Heart left ventricle (tissue), 16 donors: ENCODE measurements at regions not wholly inside any gene's neighbourhood (a gene's known extent, or its start where the extent isn't known, plus 50 kb on each side); places are given as distances from the start of the nearest gene placed in this dataset.

Experiments
- ATAC-seq, 4 donors: fragments of 200-7000 bp; cut with Tn5 transposase; one replicate each; pipeline ENCODE4 v1.9.1; 2020 to 2022; ENCODE audit warnings: moderate library complexity in 4 of 4, mild to moderate bottlenecking in 3 of 4, moderate number of reproducible peaks in 1 of 4
- DNase-seq, 5 donors: peaks; one replicate each; pipeline ENCODE4 v3.0.0-alpha.2; 2020
- H3K27ac ChIP-seq, 12 donors: fragments of 200-600 bp; sonication (generic) in 4 of 12; one replicate each; pipeline versions ENCODE4 v1.5.0 to v1.8.0; 2016 to 2022; ENCODE audit warnings: mild to moderate bottlenecking in 2 of 12
- H3K27me3 ChIP-seq, 9 donors: fragments of 200-600 bp; sonication (generic) in 2 of 9; one replicate each; pipeline versions ENCODE4 v1.5.1 to v1.8.0; 2016 to 2022; ENCODE audit warnings: mild to moderate bottlenecking in 3 of 9
- H3K36me3 ChIP-seq, 9 donors: fragments of 200-600 bp; sonication (generic) in 2 of 9; one replicate each; pipeline versions ENCODE4 v1.5.0 to v1.8.0; 2018 to 2022; ENCODE audit warnings: mild to moderate bottlenecking in 2 of 9
- H3K4me1 ChIP-seq, 12 donors: fragments of 200-600 bp; sonication (generic) in 4 of 12; one replicate each; pipeline versions ENCODE4 v1.5.0 to v1.8.0; 2016 to 2022; ENCODE audit warnings: mild to moderate bottlenecking in 3 of 12
- H3K4me3 ChIP-seq, 12 donors: fragments of 200-600 bp; sonication (generic) in 4 of 12; one replicate each; pipeline versions ENCODE4 v1.5.0 to v1.8.0; 2017 to 2022; ENCODE audit warnings: mild to moderate bottlenecking in 9 of 12, moderate library complexity in 4 of 12
- H3K9me3 ChIP-seq, 12 donors: fragments of 200-600 bp; sonication (generic) in 4 of 12; one replicate each; pipeline versions ENCODE4 v1.5.0 to v1.8.0; 2016 to 2022; ENCODE audit warnings: mild to moderate bottlenecking in 1 of 12
- CTCF ChIP-seq, 12 donors: fragments of 200-600 bp; sonication (generic) in 4 of 12; IDR thresholded peaks; one replicate each; pipeline versions ENCODE4 v1.5.0 to v1.8.0; 2018 to 2022; ENCODE audit warnings: antibody characterized with exemption in 12 of 12, mild to moderate bottlenecking in 5 of 12
- POLR2A ChIP-seq, 2 donors: fragments of 450-650 bp; IDR thresholded peaks; one replicate each; pipeline ENCODE4 v1.6.1; 2017; ENCODE audit warnings: antibody characterized with exemption in 2 of 2, mild to moderate bottlenecking in 2 of 2, moderate library complexity in 2 of 2
- WGBS, 4 donors: extraction: QIAGEN DNeasy Blood & Tissue Kit in 2 of 4; methylation state at CpG; one replicate each; pipeline versions ENCODE4 v1.1.5 to v1.1.7; 2013 to 2018; 5-methylcytosine and 5-hydroxymethylcytosine counted together
- intact Hi-C, 10 donors: fragments of 100-400 bp; cut with DNase I; formaldehyde crosslinking; loops; one replicate each; pipeline versions ENCODE4 v1.11.1 to v1.14.2; 2022
- donor health status: ischemic (EF 13 %, LVEDD 7.1; RV severe dilation, severe dysfunction).
- donor health status: healthy with polysubstance abuse.
- donor health status: DM: no; HTN: yes; CAD: no.
- donor health status: DM: no; HTN: no; CAD: no.
- donor health status: ischemic (EF 25% LVEDD 6.9; RV normal size, moderate dysfunction).
- donor health status: ischemic (EF 25% LVEDD 5.7; RV mildly dilated, moderate dysfunction).
- donor health status: healthy.
- donor health status: DM: yes; HTN: yes; CAD: no.
- donor health status: ischemic (EF 35%, LVEDD 5.7; RV mildly dilated, moderate dysfunction).
- donor health status: nonischemic (EF 11% LVEDD 7.7; RV severe dilation, severe dysfunction).
- donor health status: DM: yes; HTN: yes; CAD: no.
- donor health status: PGD.
- donor health status: ischemic (EF 29% LVEDD 5.4; RV normal size, mild dysfunction).
- donor health status: nonischemic (EF 23%, LVEDD 6.1; RV moderate dilation, normal function).

DNA sequence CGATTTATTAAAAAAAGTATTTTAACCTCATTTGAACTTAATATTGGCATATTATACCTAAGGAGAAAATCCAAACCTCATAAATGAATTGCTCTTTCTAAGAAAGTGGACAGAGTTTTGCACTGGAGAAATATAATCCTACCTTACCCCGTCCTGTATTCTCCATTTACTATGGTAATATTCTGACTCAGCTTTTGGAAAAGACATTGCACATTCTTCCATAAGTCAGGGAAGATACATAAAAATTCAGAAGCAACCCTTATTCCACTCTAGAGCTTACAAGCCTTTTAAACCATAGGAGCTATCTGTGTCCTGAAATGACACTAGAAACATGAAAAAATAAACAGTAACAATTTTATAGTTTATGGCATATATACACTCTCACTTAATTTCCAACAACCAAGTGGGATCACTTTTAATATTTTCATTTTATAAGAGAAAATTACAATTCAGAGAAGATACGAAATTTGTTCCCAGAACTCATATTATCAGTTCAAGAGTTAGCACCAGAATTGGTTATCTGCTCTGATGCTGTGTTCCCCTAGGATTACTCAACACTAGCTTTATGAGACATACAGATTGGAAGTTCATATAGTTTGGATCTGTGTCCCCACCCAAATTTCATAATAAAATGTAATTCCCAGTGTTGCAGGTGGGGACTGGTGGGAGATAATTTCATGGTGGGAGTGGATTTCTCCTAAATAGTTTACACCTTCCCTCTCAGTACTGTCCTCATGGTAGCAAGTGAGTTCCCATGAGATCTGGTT lies 359.4 kb downstream of the ARAP2 start:
- DNase-seq (no peak), ATAC-seq (no peak)
- H3K4me1 ChIP-seq: no peaks in the 10 kb centered on the region
- H3K27me3 ChIP-seq: no peaks in the 10 kb centered on the region
- intact Hi-C loops: no loop called here
- 64 to 67% (median 64%) methylated on average over 3 of the region's 3 CpGs for WGBS, 4 donors
- H3K4me3 ChIP-seq: no peak overlapping the region
- no peaks in the 10 kb centered on the region for H3K36me3 ChIP-seq
- H3K27ac ChIP-seq: no peak overlapping the region
- TF ChIP-seq POLR2A (IDR thresholded peaks at IDR 0.05) (no peak), CTCF (IDR thresholded peaks at IDR 0.05) (no peak)
- peaks cover 0 to 2% (median 0%) of the 10 kb centered on the region in 12 donors for H3K9me3 ChIP-seq

DNA sequence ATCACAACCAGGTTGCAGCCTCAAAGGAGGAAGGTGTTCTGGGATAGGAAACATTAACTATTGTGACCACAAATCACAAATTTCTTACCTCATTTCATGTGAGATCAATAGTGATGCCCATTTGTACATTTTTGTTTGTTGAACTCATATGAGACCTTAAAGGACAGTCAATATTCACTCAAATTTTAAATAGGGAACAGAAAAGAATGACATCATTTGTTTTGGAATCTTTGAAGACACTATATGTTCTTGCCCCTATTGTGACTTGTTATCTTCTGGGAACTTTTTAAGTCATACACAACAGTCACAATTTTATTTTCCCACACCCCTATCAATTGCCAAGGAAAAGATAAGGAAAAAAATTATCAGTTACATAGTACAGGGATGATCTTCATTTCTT lies 346.5 kb downstream of the ARAP2 start:
- intact Hi-C loops: no loop called here
- no peaks in the 10 kb centered on the region for H3K27me3 ChIP-seq
- H3K9me3 ChIP-seq: peaks cover 0 to 5% (median 0%) of the 10 kb centered on the region in 12 donors
- ATAC-seq (no peak), DNase-seq (no peak)
- H3K4me3 ChIP-seq: no peak overlapping the region
- H3K4me1 ChIP-seq: no peaks in the 10 kb centered on the region
- TF ChIP-seq CTCF (IDR thresholded peaks at IDR 0.05): no peak
- no peak for TF ChIP-seq POLR2A (IDR thresholded peaks at IDR 0.05)
- H3K27ac ChIP-seq: no peak overlapping the region
- H3K36me3 ChIP-seq: no peaks in the 10 kb centered on the region

DNA sequence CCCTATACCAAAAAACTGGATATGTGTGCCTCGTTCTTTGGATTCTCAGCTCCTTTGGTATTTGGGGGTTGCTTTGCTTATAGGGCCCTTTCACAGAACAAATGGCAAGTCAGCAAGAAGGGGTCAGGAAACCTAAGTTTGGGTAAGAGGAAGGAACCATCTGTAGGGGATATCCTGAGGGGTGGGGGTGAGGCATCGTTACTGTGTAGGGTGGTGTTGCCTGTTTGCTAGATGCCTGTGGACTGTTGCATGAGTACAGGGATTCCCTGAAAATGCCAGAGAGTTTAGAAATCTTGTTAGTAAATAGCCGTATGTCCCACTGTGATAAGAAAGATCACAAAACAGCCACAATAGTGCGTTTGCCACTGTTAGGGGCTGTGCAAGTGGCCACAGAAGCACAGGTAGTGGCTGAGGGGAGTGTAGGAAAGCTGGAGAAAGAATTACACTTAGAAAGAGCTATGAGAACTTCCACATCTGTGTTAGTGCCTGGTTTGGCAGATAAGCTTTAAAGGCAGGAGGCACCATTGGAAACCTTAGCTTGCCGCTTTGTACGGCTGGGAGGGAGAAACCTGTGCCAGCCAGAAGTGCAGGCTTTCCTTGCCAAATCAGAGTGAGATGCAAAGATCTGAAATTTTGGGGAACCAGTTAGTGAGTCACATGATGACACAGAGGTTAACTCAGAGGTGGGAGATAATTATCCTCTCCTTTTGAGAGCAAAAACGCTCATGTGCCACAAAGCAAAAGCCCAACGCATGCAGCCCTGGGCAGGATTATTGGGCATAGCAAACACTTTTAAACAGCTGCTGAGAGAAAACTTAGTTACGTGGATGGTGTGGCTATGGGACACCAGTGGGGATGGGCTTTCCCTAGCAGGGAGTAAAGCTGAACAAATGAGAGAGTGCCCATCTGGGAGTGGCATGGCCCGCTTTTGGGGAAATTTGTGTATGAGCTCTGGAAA lies 343.7 kb downstream of the ARAP2 start:
- no peak for TF ChIP-seq CTCF (IDR thresholded peaks at IDR 0.05)
- intact Hi-C loops: no loop called here
- no peak for DNase-seq
- H3K27me3 ChIP-seq: no peaks in the 10 kb centered on the region
- H3K4me1 ChIP-seq: no peaks in the 10 kb centered on the region
- no peak for ATAC-seq
- H3K4me3 ChIP-seq: no peak overlapping the region
- peaks cover 0 to 5% (median 0%) of the 10 kb centered on the region in 12 donors for H3K9me3 ChIP-seq
- no peak overlapping the region for H3K27ac ChIP-seq
- H3K36me3 ChIP-seq: no peaks in the 10 kb centered on the region
- 71 to 79% (median 74%) methylated on average over 10 of the region's 10 CpGs for WGBS, 4 donors

DNA sequence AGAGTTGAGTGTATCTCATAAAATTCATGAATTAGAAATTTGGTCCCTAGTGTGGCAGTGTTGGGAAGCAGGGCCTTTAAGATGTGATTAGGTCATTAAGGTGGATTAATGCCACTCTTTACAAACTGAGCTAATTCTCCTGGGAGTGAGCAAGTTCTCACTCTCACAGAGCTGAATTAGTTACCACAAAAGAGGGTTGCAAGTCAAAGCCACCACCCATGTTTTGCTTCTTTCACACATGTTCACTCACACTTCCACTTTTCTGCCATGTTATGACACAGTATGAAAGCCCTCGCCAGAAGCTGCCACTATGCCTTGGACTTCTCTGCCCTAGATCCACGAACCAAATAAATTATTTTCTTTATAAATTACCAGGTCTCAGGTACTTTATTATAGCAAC lies 332.1 kb downstream of the ARAP2 start:
- Histone ChIP-seq H3K36me3 (no peaks in the 10 kb centered on the region), H3K4me1 (no peaks in the 10 kb centered on the region), H3K27me3 (no peaks in the 10 kb centered on the region), H3K4me3 (no peak overlapping the region), H3K27ac (no peak overlapping the region), H3K9me3 (no peaks in the 10 kb centered on the region)
- DNase-seq (no peak), ATAC-seq (no peak)
- intact Hi-C loops: no loop called here
- WGBS, 4 donors: 51 to 67% (median 57%) methylated on average over 2 of the region's 2 CpGs
- no peak for TF ChIP-seq POLR2A (IDR thresholded peaks at IDR 0.05)
- no peak for TF ChIP-seq CTCF (IDR thresholded peaks at IDR 0.05)
